ENCODE measurements at regions not wholly inside any gene's neighbourhood (a gene's known extent, or its start where the extent isn't known, plus 50 kb on each side); places are given as distances from the start of the nearest gene placed in this dataset.
"Not testable (repeated sequence)": the region's sequence is repeated elsewhere in the genome, so short reads cannot be mapped to it uniquely, and the experiment has no call there.

DNA sequence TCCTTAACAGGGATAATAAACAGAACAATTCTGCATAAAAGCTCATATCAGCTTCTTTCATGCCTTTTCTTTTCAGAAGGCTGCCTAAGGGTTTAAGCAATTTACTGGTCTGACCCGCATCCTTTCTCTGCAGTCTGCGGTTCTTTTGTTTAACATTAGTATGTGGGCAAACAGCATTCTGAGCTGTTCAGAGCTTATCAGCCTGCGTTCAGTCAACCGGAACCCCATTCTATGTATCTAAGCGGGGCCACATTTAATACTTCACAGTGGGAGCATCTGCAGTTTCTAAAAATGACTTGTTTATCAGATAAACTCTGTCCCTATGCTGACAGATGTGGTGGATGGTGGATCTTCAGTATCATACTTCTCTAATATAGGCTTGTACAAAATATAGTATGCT lies 758.9 kb upstream of the MMS22L start:
- no peak for DNase-seq (ENCODE audit: low spot score)
- in situ Hi-C loops (cut with HindIII; ENCODE audit: low sequenced_read_pairs): no loop called here

DNA sequence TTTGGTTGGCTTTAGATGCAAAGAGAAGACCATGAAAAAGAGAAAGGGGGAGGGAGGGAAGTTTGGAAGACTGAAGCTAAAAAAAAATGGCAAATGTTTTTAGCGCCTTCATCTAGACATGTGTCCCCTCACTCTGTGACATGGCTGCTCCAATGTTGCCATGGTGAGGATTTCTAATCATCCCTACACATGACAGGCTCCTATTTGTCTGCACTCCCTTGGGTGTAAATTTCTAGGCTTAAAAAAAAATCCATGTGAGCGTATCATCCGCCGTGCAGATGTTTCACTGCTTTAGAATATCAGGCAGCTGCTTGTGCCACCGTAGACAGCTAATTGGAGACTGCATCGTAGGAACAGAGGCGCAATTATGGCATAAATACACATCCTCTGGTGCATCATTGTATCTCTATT lies 761.1 kb upstream of the MMS22L start:
- no peak for DNase-seq (ENCODE audit: low spot score)
- in situ Hi-C loops (cut with HindIII; ENCODE audit: low sequenced_read_pairs): no loop called here

DNA sequence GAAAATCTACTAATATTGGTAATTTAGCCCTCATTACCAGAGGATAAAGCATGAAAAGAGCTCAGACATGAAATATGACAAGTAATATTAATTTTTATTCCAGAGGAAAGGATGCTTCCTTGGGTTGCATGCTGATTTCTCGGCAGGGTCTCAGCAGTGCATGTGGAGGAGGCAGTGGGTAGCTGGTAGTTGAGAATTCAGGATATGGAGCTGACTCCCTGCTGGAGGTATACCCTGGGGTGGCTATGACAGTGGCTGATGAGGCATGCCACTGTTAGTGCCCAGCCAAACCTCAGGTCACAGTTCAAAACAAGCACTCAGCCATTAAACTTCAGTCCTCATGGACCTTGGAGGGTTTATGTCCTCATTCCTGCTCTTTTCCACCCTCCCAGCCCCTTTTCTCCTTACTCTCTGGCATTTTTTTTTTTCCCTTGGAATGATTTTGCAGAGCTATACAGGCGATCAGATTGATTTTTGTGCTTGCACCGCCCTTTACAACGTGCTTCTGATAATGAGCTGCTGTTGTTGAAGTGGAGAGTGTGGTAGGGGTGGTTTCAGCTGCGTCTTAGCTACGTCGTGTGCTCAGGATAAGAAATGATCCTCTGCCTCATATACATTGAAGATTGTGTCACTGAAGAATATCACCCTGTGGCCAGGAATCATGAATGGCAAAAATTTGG lies 761.9 kb upstream of the MMS22L start:
- no peak for DNase-seq (ENCODE audit: low spot score)
- in situ Hi-C loops (cut with HindIII; ENCODE audit: low sequenced_read_pairs): no loop called here

DNA sequence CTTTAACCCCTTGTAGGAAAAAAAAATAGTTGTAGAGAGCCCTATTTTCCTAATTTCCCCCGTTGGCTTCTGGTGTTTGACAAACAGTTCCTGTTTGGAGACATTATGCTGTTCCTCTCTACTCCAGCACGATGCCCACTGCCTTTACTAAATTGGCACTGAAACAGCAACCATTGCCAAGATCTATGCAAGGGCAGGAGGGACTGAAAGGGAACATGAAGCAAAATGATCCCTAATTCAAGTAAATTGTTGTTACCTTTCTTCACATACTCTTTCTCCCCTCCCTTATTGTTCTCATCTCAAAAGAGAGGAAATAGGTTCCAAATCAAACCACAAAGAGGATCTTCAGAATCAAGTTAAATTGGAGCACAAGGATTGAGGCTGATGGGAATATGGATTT lies 764.1 kb upstream of the MMS22L start:
- in situ Hi-C loops (cut with HindIII; ENCODE audit: low sequenced_read_pairs): no loop called here
- no peak for DNase-seq (ENCODE audit: low spot score)

DNA sequence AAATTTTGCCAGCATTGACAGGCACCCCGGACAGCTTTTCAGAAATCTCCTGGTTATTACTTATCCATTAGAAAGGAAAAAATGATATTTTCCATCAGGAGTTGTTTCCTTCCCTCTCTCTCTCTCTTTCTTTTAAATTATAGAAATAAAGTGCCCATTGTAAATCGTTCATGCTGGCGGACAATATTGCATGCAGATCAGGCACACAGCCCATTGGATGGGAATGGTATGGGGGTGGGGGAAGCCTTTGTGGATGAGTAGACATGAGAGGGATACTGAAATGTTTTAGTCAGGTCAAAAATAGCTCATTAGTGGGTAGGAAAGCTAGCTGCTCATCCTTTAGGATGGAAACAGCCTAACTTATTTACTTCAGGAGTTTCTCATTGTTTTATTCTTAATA lies 764.9 kb upstream of the MMS22L start:
- in situ Hi-C loops (cut with HindIII; ENCODE audit: low sequenced_read_pairs): no loop called here
- no peak for DNase-seq (ENCODE audit: low spot score)

DNA sequence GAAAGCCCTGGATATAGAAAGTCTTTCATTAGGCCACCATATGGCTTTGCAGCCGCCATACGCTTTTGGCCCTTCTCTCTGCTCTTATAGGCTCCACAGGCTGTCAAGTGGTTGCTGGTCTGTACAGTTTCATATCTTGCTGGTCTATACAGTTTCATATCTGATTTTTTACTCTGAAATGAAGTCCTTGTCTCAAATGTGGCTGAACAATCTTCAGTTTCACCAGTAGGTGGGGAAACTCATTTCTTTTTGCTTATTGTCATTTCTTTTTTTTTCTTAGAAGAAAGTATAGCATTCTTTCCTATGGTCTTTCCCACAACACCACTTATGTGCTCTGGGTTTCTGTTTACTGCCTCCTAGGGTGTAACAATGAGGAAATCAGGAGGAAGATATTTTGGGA lies 771.4 kb upstream of the MMS22L start:
- in situ Hi-C loops (cut with HindIII; ENCODE audit: low sequenced_read_pairs): no loop called here
- no peak for DNase-seq (ENCODE audit: low spot score)

DNA sequence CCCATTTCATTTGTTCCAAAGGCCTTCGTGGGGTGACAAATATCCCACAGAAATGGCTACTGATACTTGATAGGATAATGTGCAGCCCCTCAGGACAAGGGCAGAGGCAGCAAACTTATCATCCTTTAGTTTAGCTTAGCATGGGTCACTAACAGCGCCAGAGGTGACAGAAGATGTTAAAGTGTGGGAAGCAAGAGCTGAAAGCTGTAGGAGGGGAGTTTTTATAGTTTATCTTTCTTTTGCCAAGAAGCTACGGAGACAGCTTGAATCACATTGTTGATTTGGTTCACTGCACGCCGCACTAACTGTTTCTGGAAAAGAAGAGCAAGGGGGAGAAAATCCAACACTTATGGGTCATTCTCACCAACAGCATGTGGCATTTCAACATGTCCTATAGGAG lies 773.9 kb upstream of the MMS22L start:
- in situ Hi-C loops (cut with HindIII; ENCODE audit: low sequenced_read_pairs): no loop called here
- no peak for DNase-seq (ENCODE audit: low spot score)

DNA sequence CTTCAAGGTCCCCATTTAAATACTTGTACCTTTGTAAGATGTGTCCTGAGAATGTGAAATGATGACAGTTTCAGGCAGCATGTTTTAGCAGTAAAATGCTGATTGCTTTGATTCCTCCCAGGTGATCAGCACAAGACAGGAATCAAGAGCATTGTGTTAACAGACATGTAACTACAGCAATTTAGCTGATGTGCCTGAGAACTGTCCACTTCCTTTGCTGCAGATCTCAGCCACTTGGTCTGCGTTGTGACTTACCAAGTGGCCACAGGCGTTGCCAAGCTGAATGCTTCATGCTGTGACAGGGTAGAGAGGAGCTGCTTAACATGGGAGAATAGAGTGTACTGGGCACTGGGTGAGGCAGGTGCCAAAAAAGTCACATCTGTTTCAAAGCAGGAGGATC lies 767.0 kb upstream of the POU3F2 start:
- DNase-seq (ENCODE audit: low spot score): no peak
- in situ Hi-C loops (cut with HindIII; ENCODE audit: low sequenced_read_pairs): no loop called here

DNA sequence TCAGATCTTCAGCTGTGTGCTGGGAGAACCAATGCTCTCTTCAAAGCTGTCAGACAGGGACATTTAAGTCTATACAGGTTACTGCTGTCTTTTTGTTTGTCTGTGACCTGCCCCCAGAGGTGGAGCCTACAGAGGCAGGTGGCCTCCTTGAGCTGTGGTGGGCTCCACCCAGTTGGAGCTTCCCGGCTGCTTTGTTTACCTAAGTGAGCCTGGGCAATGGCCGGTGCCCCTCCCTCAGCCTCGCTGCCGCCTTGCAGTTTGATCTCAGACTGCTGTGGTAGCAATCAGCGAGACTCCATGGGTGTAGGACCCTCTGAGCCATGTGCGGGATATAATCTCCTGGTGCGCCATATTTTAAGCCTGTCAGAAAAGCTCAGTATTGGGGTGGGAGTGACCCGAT lies 745.8 kb upstream of the POU3F2 start:
- DNase-seq (ENCODE audit: low spot score); in situ Hi-C loops (cut with HindIII; ENCODE audit: low sequenced_read_pairs): not testable (repeated sequence)

DNA sequence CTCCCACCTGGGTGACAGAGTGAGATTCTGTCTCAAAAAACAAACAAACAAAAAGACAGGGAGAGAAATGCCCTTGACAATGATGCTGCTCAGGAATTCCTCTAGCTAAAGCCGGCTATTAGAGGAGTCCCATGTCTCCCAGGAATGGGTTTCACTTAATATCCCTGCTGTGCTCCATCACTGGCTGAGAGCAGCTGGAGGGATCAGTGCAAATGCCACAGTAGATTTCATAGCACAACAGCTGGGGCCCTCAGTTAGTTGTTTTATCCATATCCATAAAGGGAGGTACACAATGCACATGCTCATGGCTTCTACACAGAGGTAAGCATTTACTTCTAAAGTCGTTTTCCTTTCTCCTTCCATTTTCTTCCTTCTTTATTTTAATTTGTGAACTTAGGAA lies 742.0 kb upstream of the POU3F2 start:
- in situ Hi-C loops (cut with HindIII; ENCODE audit: low sequenced_read_pairs): no loop called here
- DNase-seq (ENCODE audit: low spot score): no peak

DNA sequence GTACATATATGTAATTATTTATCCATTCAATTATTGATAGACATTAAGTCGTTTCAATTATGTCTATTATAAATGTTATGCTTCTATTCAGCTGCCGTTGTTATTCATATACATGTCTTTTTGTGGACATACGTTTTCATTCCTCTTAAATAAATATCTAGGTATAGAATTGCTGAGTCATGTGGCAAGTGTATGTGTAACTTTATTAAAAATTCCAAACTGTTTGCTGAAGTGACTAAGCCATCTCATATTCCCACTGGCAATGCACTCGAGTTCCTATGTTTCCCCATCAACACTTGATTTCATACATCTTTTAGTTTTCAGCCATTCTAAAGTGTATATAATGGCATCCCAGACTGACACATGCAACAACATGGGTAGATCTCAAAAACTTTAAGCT lies 739.7 kb upstream of the POU3F2 start:
- no peak for DNase-seq (ENCODE audit: low spot score)
- in situ Hi-C loops (cut with HindIII; ENCODE audit: low sequenced_read_pairs): no loop called here

DNA sequence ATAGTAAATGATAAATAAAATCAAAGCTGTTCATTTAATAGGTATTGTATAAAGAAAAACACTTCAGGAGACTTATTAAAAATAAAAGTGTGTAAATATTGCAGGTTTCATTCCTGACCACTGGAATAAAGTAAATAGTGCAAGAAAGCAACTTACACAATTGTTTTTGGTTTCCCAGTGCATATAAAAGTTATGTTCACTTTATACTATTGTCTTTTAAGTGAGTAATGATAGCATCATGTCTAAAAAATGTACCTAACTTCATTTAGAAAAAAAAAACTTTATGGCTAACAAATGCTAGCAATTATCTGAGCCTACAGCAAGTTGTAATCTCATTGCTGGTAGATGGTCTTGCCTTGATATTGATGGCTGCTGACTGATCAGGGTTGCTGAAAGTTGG lies 726.6 kb upstream of the POU3F2 start:
- in situ Hi-C loops (cut with HindIII; ENCODE audit: low sequenced_read_pairs): no loop called here
- DNase-seq (ENCODE audit: low spot score): no peak

DNA sequence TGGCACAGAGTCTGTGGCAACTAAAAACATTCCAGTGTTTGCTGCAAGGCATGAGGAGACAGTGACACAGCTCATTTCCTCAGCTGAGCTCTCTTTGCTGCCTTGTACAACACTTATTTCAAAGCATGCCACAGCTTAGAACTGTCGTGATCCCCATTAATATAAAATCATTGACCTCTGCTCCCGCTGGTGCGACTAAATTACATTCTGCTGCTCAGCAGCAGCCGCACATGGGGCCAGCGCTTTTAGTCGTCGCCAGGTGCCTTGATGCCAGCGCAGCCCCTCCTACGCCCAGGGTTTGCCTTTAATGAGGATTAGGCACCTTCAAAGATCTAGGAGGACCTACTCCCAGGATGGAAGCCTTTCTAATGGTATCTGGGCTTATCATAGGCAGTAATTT lies 717.9 kb upstream of the POU3F2 start:
- no peak for DNase-seq (ENCODE audit: low spot score)
- in situ Hi-C loops (cut with HindIII; ENCODE audit: low sequenced_read_pairs): no loop called here

DNA sequence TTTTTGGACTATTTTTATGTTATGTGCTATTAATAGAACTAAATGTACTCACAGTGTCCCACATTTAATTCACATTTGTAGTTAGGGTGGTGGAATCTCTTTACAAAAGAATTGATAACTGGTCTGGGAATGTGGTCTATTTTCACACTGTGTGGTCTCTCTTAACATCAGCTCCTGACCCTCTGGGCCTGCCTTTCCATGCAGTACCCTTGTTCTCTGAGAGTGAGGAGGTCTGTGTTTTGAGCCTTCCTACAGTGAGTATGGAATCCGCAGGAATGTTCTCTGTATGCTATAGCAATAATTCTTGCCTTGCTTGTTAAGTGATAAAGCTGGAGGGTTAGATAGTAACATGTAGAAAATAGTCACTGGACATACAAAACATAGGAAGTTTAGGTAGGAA lies 717.3 kb upstream of the POU3F2 start:
- in situ Hi-C loops (cut with HindIII; ENCODE audit: low sequenced_read_pairs): no loop called here
- DNase-seq (ENCODE audit: low spot score): no peak

DNA sequence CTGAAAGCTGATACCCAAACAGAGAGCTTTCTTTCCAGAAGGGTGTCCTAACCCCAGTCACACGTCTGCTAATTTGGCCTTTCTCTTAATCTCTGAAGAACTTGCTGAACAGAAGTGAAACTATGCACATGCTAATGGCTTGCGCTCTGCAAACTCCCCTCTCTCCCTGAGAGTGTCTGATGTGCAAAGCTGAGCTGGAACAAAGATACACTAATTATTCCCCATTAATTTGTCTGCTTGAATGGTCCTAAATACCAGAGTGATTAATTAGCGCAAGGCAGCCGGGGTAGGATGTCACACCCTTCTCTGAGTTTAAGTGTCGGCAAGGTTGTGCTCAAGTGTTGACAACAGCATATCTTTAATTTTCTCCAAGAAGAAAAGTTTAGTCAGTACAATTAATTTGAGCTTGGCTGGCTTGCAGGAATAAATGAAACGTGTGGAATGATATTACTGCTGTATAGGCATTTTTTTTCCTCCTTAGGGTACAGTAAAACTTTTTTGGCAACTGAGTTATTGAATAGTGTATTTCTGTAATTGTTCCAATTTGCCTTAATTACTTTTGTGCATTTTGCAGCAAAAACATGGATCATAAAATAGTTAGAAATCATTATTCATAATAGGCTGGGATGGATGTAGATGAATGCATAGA lies 715.9 kb upstream of the POU3F2 start:
- in situ Hi-C loops (cut with HindIII; ENCODE audit: low sequenced_read_pairs): no loop called here
- DNase-seq (ENCODE audit: low spot score): no peak

DNA sequence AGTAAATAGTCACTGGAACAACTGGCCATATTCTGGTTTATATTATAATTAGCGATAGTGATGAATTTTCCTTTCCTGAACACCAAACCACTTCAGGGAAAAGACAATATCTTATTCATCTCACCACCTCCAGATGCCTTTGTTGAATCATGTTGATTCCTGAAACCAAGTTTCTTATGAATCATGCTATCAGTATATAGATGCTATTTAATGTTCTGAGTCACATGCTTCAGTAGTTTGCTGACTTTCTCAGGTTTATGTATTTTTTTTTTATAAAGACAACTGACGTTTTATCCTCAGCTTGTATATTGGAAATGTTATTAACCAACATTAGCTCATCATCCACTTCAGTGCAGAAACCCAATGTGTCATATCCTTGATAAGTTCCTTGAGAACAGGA lies 710.2 kb upstream of the POU3F2 start:
- in situ Hi-C loops (cut with HindIII; ENCODE audit: low sequenced_read_pairs): no loop called here
- DNase-seq (ENCODE audit: low spot score): no peak

DNA sequence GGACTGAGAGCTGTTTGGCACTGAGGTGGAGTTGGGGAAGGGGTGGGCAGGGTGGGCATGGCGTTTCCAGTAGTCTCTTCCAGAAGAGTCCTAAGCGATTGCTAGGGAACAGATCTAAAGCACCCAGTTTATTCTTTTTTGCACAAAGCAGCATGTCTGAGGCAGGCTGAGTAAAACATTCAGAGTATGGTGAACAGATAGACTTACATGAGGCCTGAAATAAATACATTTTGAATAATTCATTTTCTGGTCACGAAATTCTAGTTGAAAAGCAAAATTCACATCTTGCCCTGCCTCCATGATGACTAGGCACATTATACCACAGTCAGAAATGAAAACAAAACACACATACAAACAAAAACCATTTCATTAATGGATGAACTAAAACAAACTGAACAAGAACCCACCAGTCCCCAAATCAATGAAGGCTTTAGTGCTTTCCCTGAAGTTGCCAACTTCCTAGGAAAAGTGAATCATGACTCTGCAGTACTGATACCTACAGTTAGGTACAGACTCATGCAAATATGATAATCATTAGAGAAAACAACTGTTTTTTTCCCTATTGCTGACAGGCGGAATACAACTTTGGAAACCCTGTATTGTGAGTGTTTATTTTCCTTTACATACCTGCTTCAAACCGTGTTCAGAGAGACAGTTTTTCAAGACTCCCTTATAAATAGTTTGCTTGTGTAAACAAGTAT lies 702.9 kb upstream of the POU3F2 start:
- DNase-seq (ENCODE audit: low spot score): no peak
- in situ Hi-C loops (cut with HindIII; ENCODE audit: low sequenced_read_pairs): no loop called here

DNA sequence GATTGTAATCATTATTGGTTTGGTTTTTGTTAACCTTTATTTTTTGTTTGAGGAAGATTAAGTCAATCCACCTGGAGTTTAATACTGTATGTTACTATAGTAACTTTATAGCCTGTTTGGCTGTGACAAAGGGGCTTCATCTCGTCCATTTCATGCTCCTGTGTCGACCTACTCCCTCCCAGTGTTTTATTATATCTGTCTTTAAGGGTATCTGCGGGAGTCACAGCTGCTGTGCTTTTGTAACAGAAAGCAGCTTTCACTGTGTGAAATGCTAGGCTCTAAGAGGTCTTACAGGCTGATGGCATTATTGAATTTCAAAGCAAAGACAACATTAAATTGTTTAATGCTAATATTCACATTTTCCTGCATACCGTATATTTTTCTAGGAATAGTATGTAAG lies 698.0 kb upstream of the POU3F2 start:
- no peak for DNase-seq (ENCODE audit: low spot score)
- in situ Hi-C loops (cut with HindIII; ENCODE audit: low sequenced_read_pairs): no loop called here

DNA sequence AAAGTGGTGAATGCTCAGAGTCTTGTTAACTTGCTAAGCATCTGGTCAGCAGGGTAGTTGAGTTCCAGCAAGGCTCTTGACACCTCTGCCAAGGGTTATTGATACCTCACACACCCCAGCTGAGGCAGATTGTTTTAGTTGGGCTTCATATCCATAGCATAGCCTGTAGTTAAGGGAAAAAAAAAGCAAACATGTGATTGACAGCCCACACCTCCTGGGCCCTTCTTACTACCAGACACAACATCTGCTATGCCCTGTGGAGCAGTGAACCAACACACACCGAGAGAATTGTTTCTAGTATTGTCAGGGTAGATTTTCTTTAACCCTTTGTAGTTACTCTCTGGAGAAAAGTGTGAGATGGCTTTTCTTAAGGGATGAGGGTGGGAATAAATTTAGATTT lies 697.0 kb upstream of the POU3F2 start:
- no peak for DNase-seq (ENCODE audit: low spot score)
- in situ Hi-C loops (cut with HindIII; ENCODE audit: low sequenced_read_pairs): no loop called here

DNA sequence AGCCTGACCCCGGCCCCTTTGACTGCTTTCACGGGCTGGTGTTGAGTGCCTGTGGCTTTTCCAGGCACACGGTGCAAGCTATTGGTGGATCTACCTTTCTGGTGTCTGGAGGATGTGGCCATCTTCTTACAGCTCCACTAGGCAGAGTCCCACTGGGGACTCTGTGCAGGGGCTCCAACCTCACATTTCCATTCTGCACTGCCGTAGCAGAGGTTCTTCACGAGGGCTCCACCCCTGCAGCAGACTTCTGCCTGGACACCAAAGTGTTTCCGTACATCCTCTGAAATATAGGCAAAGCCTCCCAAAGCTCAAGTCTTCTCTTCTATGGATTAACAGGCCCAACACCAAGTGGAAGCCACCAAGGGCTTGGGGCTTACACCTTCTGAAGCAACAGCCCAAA lies 691.5 kb upstream of the POU3F2 start:
- in situ Hi-C loops (cut with HindIII; ENCODE audit: low sequenced_read_pairs): no loop called here
- DNase-seq (ENCODE audit: low spot score): no peak

DNA sequence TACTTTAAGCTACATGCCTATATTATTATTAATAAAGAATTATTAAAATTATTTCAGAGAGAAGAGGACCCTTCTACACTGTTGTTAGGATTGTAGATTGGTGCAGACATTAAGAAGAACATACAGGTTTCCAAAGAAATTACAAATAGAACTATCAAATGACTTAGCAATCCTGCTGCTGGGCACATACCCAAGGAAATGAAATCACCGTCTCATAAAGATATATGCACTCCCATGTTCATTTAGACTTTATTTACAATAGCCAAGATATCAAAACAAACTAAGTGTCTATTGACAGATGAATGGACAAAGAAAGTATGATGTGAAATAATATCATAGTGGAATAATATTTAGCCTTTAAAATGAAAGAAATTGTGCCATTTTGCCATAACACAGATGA lies 687.7 kb upstream of the POU3F2 start:
- in situ Hi-C loops (cut with HindIII; ENCODE audit: low sequenced_read_pairs): no loop called here
- DNase-seq (ENCODE audit: low spot score): no peak
